Gastroesophageal sphincter (tissue), 4 donors: ENCODE measurements at regions not wholly inside any gene's neighbourhood (a gene's known extent, or its start where the extent isn't known, plus 50 kb on each side); places are given as distances from the start of the nearest gene placed in this dataset.

ENCODE experiments used
- ATAC-seq: fragments of 150-250 bp; one replicate; pipeline ENCODE4 v1.9.1; 2016; ENCODE audit warnings: mild to moderate bottlenecking, moderate library complexity
- H3K27ac ChIP-seq, 4 donors: fragments of 200-600 bp; sonication (generic) in 3 of 4; 1 replicate in 3 of 4; 2 replicates in 1 of 4; pipeline ENCODE4 v1.5.1; 2016 to 2019
- H3K27me3 ChIP-seq: fragments of 200-600 bp; sonication (generic); one replicate; pipeline ENCODE4 v1.5.1; 2019
- H3K36me3 ChIP-seq, 2 donors: fragments of 200-600 bp; sonication (generic); one replicate each; pipeline ENCODE4 v1.5.1; 2019; ENCODE audit warnings: control low read depth in 1 of 2
- H3K4me1 ChIP-seq, 3 donors: fragments of 200-600 bp; sonication (generic); 1 replicate in 2 of 3; 2 replicates in 1 of 3; pipeline ENCODE4 v1.5.1; 2016 to 2019; ENCODE audit warnings: control low read depth in 2 of 3
- H3K4me3 ChIP-seq, 2 donors: fragments of 200-600 bp; sonication (generic); one replicate each; pipeline ENCODE4 v1.5.1; 2019; ENCODE audit warnings: mild to moderate bottlenecking in 1 of 2, moderate library complexity in 1 of 2
- H3K9me3 ChIP-seq, 3 donors: fragments of 200-600 bp; sonication (generic); one replicate each; pipeline ENCODE4 v1.5.1; 2017 to 2019; ENCODE audit warnings: control low read depth in 2 of 3
- CTCF ChIP-seq, 4 experiments: fragments of 200-600 bp in 2 of 4; fragments of 450-650 bp in 2 of 4; sonication (generic) in 1 of 4; IDR thresholded peaks; one replicate each; pipeline ENCODE4 v1.5.1; 2017 to 2019; ENCODE audit warnings: antibody characterized with exemption in 4 of 4, mild to moderate bottlenecking in 2 of 4, moderate library complexity in 2 of 4
- EP300 ChIP-seq: sonication (generic); formaldehyde crosslinking; IDR thresholded peaks from one replicate; pipeline ENCODE4 v1.6.1; 2017; ENCODE audit warnings: antibody characterized with exemption, mild to moderate bottlenecking
- POLR2A ChIP-seq, 2 donors: fragments of 450-650 bp; IDR thresholded peaks; one replicate each; pipeline ENCODE4 v1.6.1; 2017; ENCODE audit warnings: antibody characterized with exemption in 2 of 2, mild to moderate bottlenecking in 2 of 2, moderate library complexity in 1 of 2
- POLR2AphosphoS5 ChIP-seq: sonication (generic); formaldehyde crosslinking; IDR thresholded peaks from one replicate; pipeline ENCODE4 v1.6.1; 2017; ENCODE audit warnings: antibody characterized with exemption
- WGBS, 2 donors: methylation state at CpG; one replicate each; pipeline ENCODE4 v1.1.5; 2018; ENCODE audit warnings: low coverage in 1 of 2; 5-methylcytosine and 5-hydroxymethylcytosine counted together

DNA sequence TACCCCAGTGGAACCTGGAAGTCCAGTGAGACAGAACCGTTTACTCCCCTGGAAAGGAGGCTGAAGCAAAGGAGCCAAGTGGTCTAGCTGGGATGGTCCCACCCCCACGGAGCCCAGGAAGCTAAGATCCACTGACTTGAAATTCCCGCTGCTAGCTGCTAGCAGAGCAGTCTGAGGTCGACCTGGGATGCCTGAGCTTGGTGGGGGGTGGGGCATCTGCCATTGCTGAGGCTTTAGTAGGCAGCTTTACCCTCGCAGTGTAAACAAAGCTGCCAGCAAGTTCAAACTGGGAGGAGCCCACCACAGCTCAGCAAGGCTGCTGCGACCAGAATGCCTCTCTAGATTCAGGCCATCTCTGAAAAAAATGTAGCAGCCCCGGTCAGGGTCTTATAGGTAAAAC is 437.0 kb downstream of the SUCLA2 start:
- no peak for ATAC-seq
- peaks cover 4% of the 10 kb centered on the region for H3K27me3 ChIP-seq
- H3K9me3 ChIP-seq, result peaks cover 0 to 22% (median 0%) of the 10 kb centered on the region in 3 donors
- no peaks in the 10 kb centered on the region for H3K4me1 ChIP-seq
- H3K36me3 ChIP-seq, result no peaks in the 10 kb centered on the region
- TF ChIP-seq CTCF (IDR thresholded peaks at IDR 0.05), result no peak
- TF ChIP-seq POLR2AphosphoS5, result no peak
- TF ChIP-seq EP300, result no peak
- no peak for TF ChIP-seq POLR2A (IDR thresholded peaks at IDR 0.05)
- no peak overlapping the region for H3K27ac ChIP-seq
- WGBS, 2 donors, result 40 to 80% methylated on average over 1 of the region's 7 CpGs
- no peak overlapping the region for H3K4me3 ChIP-seq

- Histone ChIP-seq H3K27me3 (no peaks in the 10 kb centered on the region), H3K4me3 (no peak overlapping the region), H3K9me3 (no peaks in the 10 kb centered on the region), H3K4me1 (no peaks in the 10 kb centered on the region), H3K27ac (no peak overlapping the region), H3K36me3 (no peaks in the 10 kb centered on the region)
- 86 to 89% methylated on average over 2 to 3 of the region's 3 CpGs for WGBS, 2 donors
- TF ChIP-seq POLR2AphosphoS5, result no peak
- no peak for TF ChIP-seq EP300
- no peak for TF ChIP-seq POLR2A (IDR thresholded peaks at IDR 0.05)
- no peak for TF ChIP-seq CTCF (IDR thresholded peaks at IDR 0.05)
- no peak for ATAC-seq
Observed at GRCh38 chr13:47556703-47557102, 444.4 kb downstream of the SUCLA2 start.

GRCh38 chr13:47555235-47555634 is 445.8 kb downstream of the SUCLA2 start:
- no peak for ATAC-seq
- 45 to 75% methylated on average over 1 of the region's 1 CpG for WGBS, 2 donors

DNA sequence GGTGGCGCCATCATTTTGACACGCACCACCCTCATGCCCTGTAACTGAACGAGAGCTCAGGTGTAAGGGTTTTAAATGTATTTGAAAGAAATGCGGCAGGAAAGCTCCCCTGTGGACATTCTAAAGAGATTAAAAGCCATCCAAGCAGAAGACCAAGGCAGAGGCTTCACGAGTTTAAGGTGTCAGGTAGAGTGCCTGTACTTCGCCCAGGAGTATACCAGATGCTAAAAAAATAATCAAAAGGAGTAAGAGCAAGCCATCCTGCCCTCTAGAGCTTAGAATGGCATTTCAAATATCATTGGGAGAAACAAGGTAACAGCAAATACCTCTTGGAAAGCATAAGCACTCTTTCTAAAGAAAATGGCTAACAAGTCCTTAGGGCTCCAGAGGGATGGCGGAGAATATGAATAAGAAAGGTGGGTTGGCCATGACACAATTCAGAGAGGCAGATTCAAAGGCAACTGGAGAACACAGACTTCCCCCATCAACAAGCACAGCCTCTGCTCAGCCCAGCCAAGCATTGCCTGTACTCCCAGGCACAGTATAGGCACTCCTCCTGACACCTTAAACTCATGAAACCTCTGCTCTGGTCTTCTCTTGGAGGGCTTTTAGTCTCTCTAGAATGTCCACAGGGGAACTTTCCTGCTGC is 447.6 kb downstream of the SUCLA2 start:
- TF ChIP-seq EP300 (no peak), CTCF (IDR thresholded peaks at IDR 0.05) (no peak), POLR2A (IDR thresholded peaks at IDR 0.05) (no peak), POLR2AphosphoS5 (no peak)
- Histone ChIP-seq H3K36me3 (no peaks in the 10 kb centered on the region), H3K27ac (no peak overlapping the region), H3K9me3 (no peaks in the 10 kb centered on the region), H3K4me1 (no peaks in the 10 kb centered on the region), H3K27me3 (no peaks in the 10 kb centered on the region), H3K4me3 (no peak overlapping the region)
- ATAC-seq, result no peak
- WGBS, 2 donors, result 62 to 85% methylated on average over 3 to 5 of the region's 7 CpGs

More at GRCh38 chr13:47555235-47555634, 445.8 kb downstream of the SUCLA2 start:
- TF ChIP-seq EP300 (no peak), CTCF (IDR thresholded peaks at IDR 0.05) (no peak), POLR2AphosphoS5 (no peak), POLR2A (IDR thresholded peaks at IDR 0.05) (no peak)
- H3K9me3 ChIP-seq, result no peaks in the 10 kb centered on the region
- H3K4me1 ChIP-seq, result no peaks in the 10 kb centered on the region
- H3K27me3 ChIP-seq, result no peaks in the 10 kb centered on the region
- H3K36me3 ChIP-seq, result no peaks in the 10 kb centered on the region
- no peak overlapping the region for H3K27ac ChIP-seq
- H3K4me3 ChIP-seq, result no peak overlapping the region

- no peak for ATAC-seq
- Histone ChIP-seq H3K27me3 (no peaks in the 10 kb centered on the region), H3K36me3 (no peaks in the 10 kb centered on the region), H3K27ac (no peak overlapping the region), H3K9me3 (no peaks in the 10 kb centered on the region), H3K4me1 (peaks cover 0 to 21% (median 8%) of the 10 kb centered on the region in 3 donors), H3K4me3 (no peak overlapping the region)
- WGBS, 2 donors, result 47 to 76% methylated on average over 2 to 3 of the region's 3 CpGs
- no peak for TF ChIP-seq CTCF (IDR thresholded peaks at IDR 0.05)
- TF ChIP-seq POLR2AphosphoS5, result no peak
- no peak for TF ChIP-seq EP300
- TF ChIP-seq POLR2A (IDR thresholded peaks at IDR 0.05), result no peak
Observed at GRCh38 chr13:47549219-47549752, 451.8 kb downstream of the SUCLA2 start.
